ENCODE measurements at regions not wholly inside any gene's neighbourhood (a gene's known extent, or its start where the extent isn't known, plus 50 kb on each side); places are given as distances from the start of the nearest gene placed in this dataset.

GRCh38 chr2:66382091-66382490 lies 52.8 kb upstream of the MEIS1 start:
- H3K9me3 ChIP-seq = no peaks in the 10 kb centered on the region
- H3K4me3 ChIP-seq = no peak overlapping the region
- DNase-seq (ENCODE audit: low spot score in 2 of 2) = no peak
- no peak overlapping the region for H3K27ac ChIP-seq
- no peaks in the 10 kb centered on the region for H3K27me3 ChIP-seq
- intact Hi-C loops (cut with DNase I) = no loop called here
- no peaks in the 10 kb centered on the region for H3K4me1 ChIP-seq
- TF ChIP-seq CTCF (IDR thresholded peaks at IDR 0.05) = no peak
- no peaks in the 10 kb centered on the region for H3K36me3 ChIP-seq

GRCh38 chr2:66379473-66379872 lies 55.5 kb upstream of the MEIS1 start:
- no peak overlapping the region for H3K27ac ChIP-seq

GRCh38 chr2:66377832-66378231 lies 57.1 kb upstream of the MEIS1 start:
- no peak for TF ChIP-seq CTCF (IDR thresholded peaks at IDR 0.05)
- H3K36me3 ChIP-seq = no peaks in the 10 kb centered on the region
- H3K27ac ChIP-seq = no peak overlapping the region
- intact Hi-C loops (cut with DNase I) = no loop called here
- H3K9me3 ChIP-seq = no peaks in the 10 kb centered on the region
- H3K27me3 ChIP-seq = no peaks in the 10 kb centered on the region
- H3K4me1 ChIP-seq = no peaks in the 10 kb centered on the region
- H3K4me3 ChIP-seq = no peak overlapping the region
- DNase-seq (ENCODE audit: low spot score in 2 of 2) = no peak

More at GRCh38 chr2:66379473-66379872, 55.5 kb upstream of the MEIS1 start:
- Histone ChIP-seq H3K4me1 (no peaks in the 10 kb centered on the region), H3K36me3 (no peaks in the 10 kb centered on the region), H3K9me3 (no peaks in the 10 kb centered on the region), H3K4me3 (no peak overlapping the region), H3K27me3 (no peaks in the 10 kb centered on the region)
- TF ChIP-seq CTCF (IDR thresholded peaks at IDR 0.05) = no peak
- DNase-seq (ENCODE audit: low spot score in 2 of 2) = no peak
- intact Hi-C loops (cut with DNase I) = no loop called here

- Histone ChIP-seq H3K36me3 (no peaks in the 10 kb centered on the region), H3K27me3 (no peaks in the 10 kb centered on the region), H3K4me1 (no peaks in the 10 kb centered on the region), H3K9me3 (no peaks in the 10 kb centered on the region), H3K4me3 (no peak overlapping the region), H3K27ac (no peak overlapping the region)
- DNase-seq (ENCODE audit: low spot score in 2 of 2) = no peak
- intact Hi-C loops (cut with DNase I) = no loop called here
- no peak for TF ChIP-seq CTCF (IDR thresholded peaks at IDR 0.05)
Observed at GRCh38 chr2:66370824-66371223, 64.1 kb upstream of the MEIS1 start.

- intact Hi-C loops (cut with DNase I) = no loop called here
- TF ChIP-seq CTCF (IDR thresholded peaks at IDR 0.05) = no peak
- H3K4me1 ChIP-seq = peaks cover 0 to 5% of the 10 kb centered on the region in 2 donors
- H3K36me3 ChIP-seq = no peaks in the 10 kb centered on the region
- H3K27ac ChIP-seq = no peak overlapping the region
- no peak for DNase-seq (ENCODE audit: low spot score in 2 of 2)
- no peaks in the 10 kb centered on the region for H3K9me3 ChIP-seq
- no peak overlapping the region for H3K4me3 ChIP-seq
- H3K27me3 ChIP-seq = no peaks in the 10 kb centered on the region
Observed at GRCh38 chr2:66366619-66367018, 68.3 kb upstream of the MEIS1 start.

All from ascending aorta (tissue), 2 donors.